Astrocyte of the spinal cord (primary cell): ENCODE measurements at regions not wholly inside any gene's neighbourhood (a gene's known extent, or its start where the extent isn't known, plus 50 kb on each side); places are given as distances from the start of the nearest gene placed in this dataset.
A peak's percentile ranks its signal among the peaks of the same experiment; 100 is the strongest.

Source experiments
- DNase-seq: peaks from one replicate; pipeline ENCODE4 v3.0.0; 2011; ENCODE audit warnings: low read depth, low spot score
- H3K4me3 ChIP-seq: 2 replicates; pipeline ENCODE4 v1.5.1; 2011; ENCODE audit warnings: low read depth, mild to moderate bottlenecking, low read length, moderate library complexity
- in situ Hi-C: cut with HindIII; loops from 2 replicates; pipeline ENCODE4 v1.10.0; 2017; ENCODE audit warnings: low sequenced_read_pairs
- TF ChIP-seq, protein P1 (sequence below): IDR thresholded peaks from 2 replicates; pipeline ENCODE4 v1.5.1; 2012; ENCODE audit warnings: low read depth, mild to moderate bottlenecking, low read length, inconsistent platforms

DNA sequence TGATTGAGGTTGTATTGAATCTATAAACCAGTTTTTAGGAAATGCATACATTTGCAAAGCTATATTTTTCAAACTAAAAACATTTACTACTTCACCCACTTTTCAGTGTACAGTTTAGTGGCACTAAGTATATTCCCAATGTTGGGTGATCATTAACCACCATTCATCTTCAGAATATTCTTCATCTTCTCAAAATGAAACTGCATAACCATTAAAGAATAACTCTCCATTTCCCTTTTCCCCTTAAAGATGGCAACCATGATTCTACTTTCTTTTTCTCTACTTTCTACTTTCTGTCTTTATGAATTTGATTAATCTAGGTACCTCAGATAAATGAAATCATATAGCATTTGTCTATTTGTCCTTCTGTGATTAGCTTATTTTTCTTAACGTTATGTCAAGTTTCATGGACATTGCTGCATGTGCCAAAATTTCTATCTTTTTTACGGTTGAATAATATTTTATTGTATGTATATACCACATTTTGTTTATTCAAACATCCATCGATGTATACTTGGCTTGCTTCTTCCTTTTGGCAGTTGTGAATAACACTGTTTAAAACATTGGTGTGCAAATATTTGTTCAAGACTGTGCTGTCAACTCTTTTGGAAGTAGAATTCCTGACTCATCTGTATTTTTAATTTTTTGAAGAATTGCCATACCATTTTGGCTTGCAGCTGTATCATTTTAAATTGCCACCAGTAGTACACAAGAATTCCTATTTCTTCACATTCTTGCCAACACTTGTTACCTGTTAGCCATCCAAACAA is 104.9 kb downstream of the RPRM start:
- in situ Hi-C loops, result no loop called here
- TF ChIP-seq, protein P1, sequence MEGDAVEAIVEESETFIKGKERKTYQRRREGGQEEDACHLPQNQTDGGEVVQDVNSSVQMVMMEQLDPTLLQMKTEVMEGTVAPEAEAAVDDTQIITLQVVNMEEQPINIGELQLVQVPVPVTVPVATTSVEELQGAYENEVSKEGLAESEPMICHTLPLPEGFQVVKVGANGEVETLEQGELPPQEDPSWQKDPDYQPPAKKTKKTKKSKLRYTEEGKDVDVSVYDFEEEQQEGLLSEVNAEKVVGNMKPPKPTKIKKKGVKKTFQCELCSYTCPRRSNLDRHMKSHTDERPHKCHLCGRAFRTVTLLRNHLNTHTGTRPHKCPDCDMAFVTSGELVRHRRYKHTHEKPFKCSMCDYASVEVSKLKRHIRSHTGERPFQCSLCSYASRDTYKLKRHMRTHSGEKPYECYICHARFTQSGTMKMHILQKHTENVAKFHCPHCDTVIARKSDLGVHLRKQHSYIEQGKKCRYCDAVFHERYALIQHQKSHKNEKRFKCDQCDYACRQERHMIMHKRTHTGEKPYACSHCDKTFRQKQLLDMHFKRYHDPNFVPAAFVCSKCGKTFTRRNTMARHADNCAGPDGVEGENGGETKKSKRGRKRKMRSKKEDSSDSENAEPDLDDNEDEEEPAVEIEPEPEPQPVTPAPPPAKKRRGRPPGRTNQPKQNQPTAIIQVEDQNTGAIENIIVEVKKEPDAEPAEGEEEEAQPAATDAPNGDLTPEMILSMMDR, result no peak
- H3K4me3 ChIP-seq, result no peak overlapping the region
- no peak for DNase-seq

DNA sequence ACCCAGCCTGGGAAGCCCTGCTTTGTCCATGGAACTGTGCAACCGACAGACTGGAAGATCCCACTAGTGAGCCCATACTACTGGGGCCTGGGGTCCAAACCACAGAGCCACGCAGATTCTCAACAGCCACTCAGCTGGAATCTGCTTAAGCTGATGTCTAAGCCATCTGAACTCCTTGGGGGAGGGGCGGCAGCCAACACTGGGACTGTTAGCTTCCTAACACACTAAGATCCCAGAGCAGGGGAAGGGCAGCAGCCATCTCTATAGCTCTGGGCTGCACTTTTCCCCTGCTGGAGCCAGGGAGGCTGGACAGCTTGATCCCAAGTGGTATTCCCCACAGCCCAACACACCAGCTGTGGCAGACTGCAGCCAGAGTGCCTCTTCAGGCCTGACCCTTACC is 118.3 kb downstream of the RPRM start:
- TF ChIP-seq, protein P1, result no peak
- in situ Hi-C loops, result no loop called here
- DNase-seq, result no peak
- no peak overlapping the region for H3K4me3 ChIP-seq

DNA sequence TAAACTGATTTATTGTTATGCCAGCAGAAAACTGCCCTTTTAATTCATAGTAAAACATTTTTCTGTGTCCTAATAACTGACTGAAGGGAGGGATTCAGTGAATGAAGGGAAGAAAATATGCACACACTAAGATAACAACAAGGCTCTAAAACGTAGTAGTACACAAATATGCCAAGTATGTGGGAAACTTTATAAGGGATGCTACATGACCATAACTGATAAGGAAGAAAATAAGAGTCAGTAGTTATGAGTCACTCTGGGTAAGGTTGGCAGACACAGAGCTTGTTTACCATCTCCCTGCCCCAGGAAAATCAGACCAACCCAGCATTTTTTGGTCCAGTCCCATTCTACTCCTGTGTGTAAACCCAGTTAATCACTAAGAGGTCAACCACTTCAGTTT is 124.2 kb downstream of the RPRM start:
- TF ChIP-seq, protein P1, result no peak
- no peak overlapping the region for H3K4me3 ChIP-seq
- in situ Hi-C loops, result no loop called here
- peak; percentile 26 for DNase-seq

DNA sequence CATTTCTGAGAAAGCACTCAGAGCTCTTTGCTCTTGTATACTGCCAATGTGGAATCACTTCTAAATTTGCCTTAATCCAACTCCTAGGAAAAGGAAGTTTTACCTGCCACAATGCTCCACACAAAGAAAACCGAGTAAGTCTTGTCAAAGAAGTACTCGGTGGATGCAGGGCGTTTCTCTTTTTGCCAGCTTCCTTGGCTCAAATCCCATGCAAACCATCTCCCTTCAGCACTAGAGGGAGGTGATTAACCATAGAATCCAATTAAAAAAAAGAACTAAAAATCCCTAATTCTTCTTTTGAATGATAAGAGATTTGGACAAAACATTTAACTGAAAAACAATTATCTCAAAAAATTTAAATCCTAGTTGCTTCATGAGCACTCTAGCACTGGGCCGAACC is 129.0 kb downstream of the RPRM start:
- TF ChIP-seq, protein P1, result no peak
- H3K4me3 ChIP-seq, result no peak overlapping the region
- in situ Hi-C loops, result no loop called here
- no peak for DNase-seq

DNA sequence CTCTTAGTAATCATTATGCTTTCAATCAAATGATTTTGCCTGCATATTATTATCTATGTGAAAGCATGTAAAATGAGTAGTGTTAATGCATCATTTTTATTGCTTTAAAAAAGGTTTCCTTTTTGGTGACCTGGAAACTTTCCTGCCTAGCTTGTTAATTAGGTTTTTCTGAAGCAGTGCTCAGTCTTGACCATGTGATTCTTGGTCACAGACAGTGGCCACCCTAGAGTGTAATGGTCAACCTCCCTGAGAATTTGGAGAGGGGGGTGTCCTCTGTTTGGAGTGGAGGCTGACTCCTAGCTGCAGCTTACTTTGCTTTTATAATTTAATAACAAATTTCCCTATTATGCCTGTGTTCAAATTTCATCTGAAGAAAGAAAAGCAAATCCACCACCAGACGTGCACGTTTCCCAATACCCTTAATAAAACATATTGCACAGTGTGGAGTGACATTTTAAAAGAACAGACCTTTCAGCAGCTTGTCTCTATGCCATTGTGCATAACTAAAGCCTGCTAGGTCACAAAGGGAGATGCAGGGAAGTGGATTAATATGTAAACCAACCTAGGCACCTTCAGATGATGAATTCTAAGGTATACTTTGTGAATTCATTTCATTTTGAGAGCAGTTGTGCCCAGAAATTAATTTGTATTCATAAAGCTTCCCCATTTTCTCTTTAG is 130.6 kb downstream of the RPRM start:
- TF ChIP-seq, protein P1, result no peak
- DNase-seq, result no peak
- in situ Hi-C loops, result no loop called here
- H3K4me3 ChIP-seq, result no peak overlapping the region

DNA sequence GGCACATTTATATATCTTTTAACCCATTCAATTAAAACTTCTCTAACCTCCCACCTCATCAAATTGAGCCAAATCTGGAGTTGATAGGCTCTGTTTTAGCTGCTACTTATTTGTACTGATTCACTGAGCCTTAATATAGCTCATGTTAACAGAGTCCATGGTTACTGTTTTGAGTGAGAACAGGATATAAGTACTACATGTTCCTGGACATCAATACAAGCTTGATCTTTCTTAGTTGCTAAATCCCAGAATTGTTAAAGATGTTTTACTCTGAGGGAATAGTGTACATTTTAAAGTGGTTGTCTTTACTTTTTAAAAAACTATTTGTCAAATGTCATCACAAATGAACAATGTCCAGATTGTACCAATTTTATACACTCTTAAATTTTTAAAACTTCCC is 157.7 kb downstream of the RPRM start:
- H3K4me3 ChIP-seq, result no peak overlapping the region
- in situ Hi-C loops, result no loop called here
- TF ChIP-seq, protein P1, result no peak
- no peak for DNase-seq
